ENCODE measurements at regions not wholly inside any gene's neighbourhood (a gene's known extent, or its start where the extent isn't known, plus 50 kb on each side); places are given as distances from the start of the nearest gene placed in this dataset.

GRCh38 chr16:5722116-5722619 lies 624.6 kb upstream of the EEF2KMT start:
- TF ChIP-seq CTCF (IDR thresholded peaks at IDR 0.05; ENCODE audit: low read depth, low read length), result no peak
- TF ChIP-seq MAX (IDR thresholded peaks at IDR 0.05; ENCODE audit: low read depth, low read length), result no peak
